Activated CD4-positive, alpha-beta T cell treated with anti-CD3 and anti-CD28 coated beads, Interleukin-2, Interleukin-6, amounts not matched to agents 100 ng/mL and 50 ng/mL, durations not matched to agents 16 hours and 8 hours (primary cell): ENCODE measurements at regions not wholly inside any gene's neighbourhood (a gene's known extent, or its start where the extent isn't known, plus 50 kb on each side); places are given as distances from the start of the nearest gene placed in this dataset.

Source experiments
- DNase-seq: peaks from one replicate; pipeline ENCODE4 v3.0.0-alpha.2; 2020

GRCh38 chr3:67290438-67290837 lies 292.3 kb downstream of the KBTBD8 start:
- DNase-seq: no peak

GRCh38 chr3:67291287-67292252 lies 293.5 kb downstream of the KBTBD8 start:
- no peak for DNase-seq

GRCh38 chr3:67292356-67293121 lies 294.4 kb downstream of the KBTBD8 start:
- no peak for DNase-seq

- no peak for DNase-seq
These were observed 296.2 kb downstream of the KBTBD8 start for GRCh38 chr3:67294341-67294740.

- DNase-seq: no peak
These were observed 298.2 kb downstream of the KBTBD8 start for GRCh38 chr3:67296039-67296892.

GRCh38 chr3:67297715-67298475 lies 299.8 kb downstream of the KBTBD8 start:
- no peak for DNase-seq

- DNase-seq: no peak
These were observed 303.4 kb downstream of the KBTBD8 start for GRCh38 chr3:67301556-67301955.

- no peak for DNase-seq
These were observed 304.4 kb downstream of the KBTBD8 start for GRCh38 chr3:67302489-67302888.

- DNase-seq: no peak
These were observed 307.1 kb downstream of the KBTBD8 start for GRCh38 chr3:67305160-67305559.

GRCh38 chr3:67305922-67306321 lies 307.8 kb downstream of the KBTBD8 start:
- DNase-seq: no peak

- DNase-seq: no peak
These were observed 313.3 kb downstream of the KBTBD8 start for GRCh38 chr3:67311440-67311839.

- no peak for DNase-seq
These were observed 314.0 kb downstream of the KBTBD8 start for GRCh38 chr3:67312155-67312554.

- DNase-seq: no peak
These were observed 320.1 kb downstream of the KBTBD8 start for GRCh38 chr3:67318162-67318561.

GRCh38 chr3:67324554-67324953 lies 326.4 kb downstream of the KBTBD8 start:
- no peak for DNase-seq
